Esophagus squamous epithelium (tissue), 5 donors: ENCODE measurements at regions not wholly inside any gene's neighbourhood (a gene's known extent, or its start where the extent isn't known, plus 50 kb on each side); places are given as distances from the start of the nearest gene placed in this dataset.

Source experiments
- DNase-seq: peaks from one replicate; lab custom pipeline; 2025; lab: John Stamatoyannopoulos, UW
- H3K27ac ChIP-seq, 4 donors: fragments of 200-600 bp; sonication (generic); one replicate each; pipeline ENCODE4 v1.5.1; 2016 to 2019; ENCODE audit warnings: mild to moderate bottlenecking in 1 of 4
- H3K27me3 ChIP-seq, 4 donors: fragments of 200-600 bp; sonication (generic); 1 replicate in 3 of 4; 2 replicates in 1 of 4; pipeline versions ENCODE4 v1.5.1 to v1.6.0; 2017 to 2021; ENCODE audit warnings: antibody characterized with exemption in 1 of 4
- H3K36me3 ChIP-seq, 3 donors: fragments of 200-600 bp; sonication (generic); one replicate each; pipeline ENCODE4 v1.5.1; 2016 to 2019
- H3K4me1 ChIP-seq, 3 donors: fragments of 200-600 bp; sonication (generic); one replicate each; pipeline ENCODE4 v1.5.1; 2017 to 2019
- H3K4me3 ChIP-seq, 4 donors: fragments of 200-600 bp; sonication (generic); 1 replicate in 3 of 4; 2 replicates in 1 of 4; pipeline ENCODE4 v1.5.1; 2016 to 2019; ENCODE audit warnings: mild to moderate bottlenecking in 2 of 4, moderate library complexity in 1 of 4
- H3K9me3 ChIP-seq, 3 donors: fragments of 200-600 bp; sonication (generic); one replicate each; pipeline ENCODE4 v1.5.1; 2016 to 2019
- POLR2A ChIP-seq, 4 donors: fragments of 450-650 bp; IDR thresholded peaks; one replicate each; pipeline ENCODE4 v1.6.1; 2017; ENCODE audit warnings: antibody characterized with exemption in 4 of 4, mild to moderate bottlenecking in 4 of 4, moderate library complexity in 3 of 4
- WGBS, 2 donors: methylation state at CpG; one replicate each; pipeline ENCODE4 v1.1.5; 2018; 5-methylcytosine and 5-hydroxymethylcytosine counted together
- intact Hi-C: fragments of 100-400 bp; cut with DNase I; formaldehyde crosslinking; loops from one replicate; pipeline ENCODE4 v1.15.0; 2022
- TF ChIP-seq, protein P1 (sequence below), 6 experiments: fragments of 450-650 bp in 4 of 6; fragments of 200-600 bp in 2 of 6; sonication (generic) in 2 of 6; IDR thresholded peaks; one replicate each; pipeline ENCODE4 v1.5.1; 2016 to 2019; ENCODE audit warnings: antibody characterized with exemption in 6 of 6, mild to moderate bottlenecking in 4 of 6, moderate library complexity in 4 of 6
- donor health status: DM: yes; HTN: yes; CAD: no.

DNA sequence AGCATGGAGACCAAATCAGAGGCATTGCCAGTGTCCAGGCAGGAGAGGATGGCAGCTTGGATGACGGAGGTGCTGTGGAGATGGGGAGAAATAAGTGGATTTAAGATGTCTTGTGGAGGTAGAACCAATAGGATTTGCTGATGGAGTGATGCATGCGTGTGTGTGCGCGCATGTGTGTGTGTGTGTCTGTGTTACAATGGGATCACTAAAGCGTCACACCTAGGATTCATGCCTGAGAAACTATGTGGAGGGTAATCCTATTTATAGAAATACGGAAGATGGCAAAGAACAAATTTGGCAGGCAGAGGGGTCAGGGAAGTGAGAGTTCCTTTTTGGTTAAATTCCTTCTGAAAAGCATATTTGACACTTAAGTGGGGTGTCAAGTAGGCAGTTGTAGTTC lies 64.8 kb upstream of the ARL8B start:
- Histone ChIP-seq H3K27me3 (no peaks in the 10 kb centered on the region), H3K9me3 (no peaks in the 10 kb centered on the region), H3K36me3 (no peaks in the 10 kb centered on the region), H3K4me3 (no peak overlapping the region), H3K27ac (peak overlapping the region in 2 of 4 donors; percentile 0 to 36), H3K4me1 (peaks cover 0 to 25% (median 4%) of the 10 kb centered on the region in 3 donors)
- DNase-seq, result no peak
- intact Hi-C loops, result loop anchor here (10.0 kb wide), 1 partner anchor 342 kb away; no protein-coding TSS in a partner anchor
- 48 to 60% methylated on average over 6 of the region's 6 CpGs for WGBS, 2 donors
- no peak for TF ChIP-seq POLR2A (IDR thresholded peaks at IDR 0.05)
- TF ChIP-seq, protein P1, sequence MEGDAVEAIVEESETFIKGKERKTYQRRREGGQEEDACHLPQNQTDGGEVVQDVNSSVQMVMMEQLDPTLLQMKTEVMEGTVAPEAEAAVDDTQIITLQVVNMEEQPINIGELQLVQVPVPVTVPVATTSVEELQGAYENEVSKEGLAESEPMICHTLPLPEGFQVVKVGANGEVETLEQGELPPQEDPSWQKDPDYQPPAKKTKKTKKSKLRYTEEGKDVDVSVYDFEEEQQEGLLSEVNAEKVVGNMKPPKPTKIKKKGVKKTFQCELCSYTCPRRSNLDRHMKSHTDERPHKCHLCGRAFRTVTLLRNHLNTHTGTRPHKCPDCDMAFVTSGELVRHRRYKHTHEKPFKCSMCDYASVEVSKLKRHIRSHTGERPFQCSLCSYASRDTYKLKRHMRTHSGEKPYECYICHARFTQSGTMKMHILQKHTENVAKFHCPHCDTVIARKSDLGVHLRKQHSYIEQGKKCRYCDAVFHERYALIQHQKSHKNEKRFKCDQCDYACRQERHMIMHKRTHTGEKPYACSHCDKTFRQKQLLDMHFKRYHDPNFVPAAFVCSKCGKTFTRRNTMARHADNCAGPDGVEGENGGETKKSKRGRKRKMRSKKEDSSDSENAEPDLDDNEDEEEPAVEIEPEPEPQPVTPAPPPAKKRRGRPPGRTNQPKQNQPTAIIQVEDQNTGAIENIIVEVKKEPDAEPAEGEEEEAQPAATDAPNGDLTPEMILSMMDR (IDR thresholded peaks at IDR 0.05), result no peak

DNA sequence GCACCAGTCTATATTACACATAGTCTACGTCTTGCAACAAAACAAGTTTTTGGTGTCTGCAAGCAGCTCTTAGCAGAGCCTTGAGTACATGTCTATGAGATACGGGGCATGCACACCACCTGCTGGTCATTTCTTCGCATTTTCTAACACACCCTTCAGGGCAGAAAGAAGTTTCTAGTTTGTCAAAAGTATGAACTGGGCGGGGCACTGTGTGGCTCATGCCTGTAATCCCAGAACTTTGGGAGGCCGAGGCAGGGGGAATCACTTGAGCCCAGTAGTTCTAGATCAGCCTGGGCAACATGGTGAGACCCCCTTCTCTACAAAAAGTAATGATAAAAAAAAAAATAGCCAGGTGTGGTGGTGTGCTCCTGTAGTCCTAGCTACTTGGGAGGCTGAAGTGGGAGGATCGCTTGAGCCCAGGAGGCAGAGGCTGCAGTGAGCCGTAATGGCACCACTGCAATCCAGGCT lies 64.2 kb upstream of the ARL8B start:
- Histone ChIP-seq H3K36me3 (no peaks in the 10 kb centered on the region), H3K4me1 (peaks cover 0 to 25% (median 4%) of the 10 kb centered on the region in 3 donors), H3K27me3 (no peaks in the 10 kb centered on the region), H3K4me3 (no peak overlapping the region), H3K9me3 (no peaks in the 10 kb centered on the region), H3K27ac (peak overlapping the region in 3 of 4 donors; percentile 19 to 66 (median 58))
- TF ChIP-seq, protein P1 (IDR thresholded peaks at IDR 0.05), result peak; percentile 62 to 90 (median 84)
- TF ChIP-seq POLR2A (IDR thresholded peaks at IDR 0.05), result no peak
- no peak for DNase-seq
- intact Hi-C loops, result loop anchor here (10.0 kb wide), 1 partner anchor 343 kb away; no protein-coding TSS in a partner anchor
- 32 to 33% methylated on average over 6 to 7 of the region's 7 CpGs for WGBS, 2 donors

DNA sequence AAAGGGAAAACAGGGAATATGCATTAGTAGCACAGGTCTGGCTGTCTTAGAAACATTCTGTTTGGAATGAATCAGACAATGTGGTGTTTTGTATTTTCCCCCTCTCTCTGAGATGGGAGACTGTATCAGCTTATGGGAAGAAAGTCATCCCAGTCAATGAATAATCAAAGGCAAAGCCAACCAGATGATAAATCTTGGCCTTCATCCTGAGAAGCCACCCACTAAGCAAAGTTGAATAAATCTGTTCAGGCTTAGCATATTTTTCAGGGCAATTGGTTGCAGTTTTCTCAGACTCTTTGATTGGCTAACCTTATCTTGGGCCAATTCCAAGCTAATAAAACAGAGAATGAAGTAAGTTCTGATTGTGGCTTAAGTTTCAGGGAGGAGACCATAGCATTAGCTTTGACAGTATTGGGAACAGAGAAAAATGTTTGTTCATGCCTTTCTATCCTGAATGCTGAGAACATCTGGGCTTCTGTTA lies 63.6 kb upstream of the ARL8B start:
- H3K27ac ChIP-seq, result peak overlapping the region in 3 of 4 donors; percentile 14 to 66 (median 58)
- intact Hi-C loops, result loop anchor here (10.0 kb wide), 1 partner anchor 344 kb away; no protein-coding TSS in a partner anchor

DNA sequence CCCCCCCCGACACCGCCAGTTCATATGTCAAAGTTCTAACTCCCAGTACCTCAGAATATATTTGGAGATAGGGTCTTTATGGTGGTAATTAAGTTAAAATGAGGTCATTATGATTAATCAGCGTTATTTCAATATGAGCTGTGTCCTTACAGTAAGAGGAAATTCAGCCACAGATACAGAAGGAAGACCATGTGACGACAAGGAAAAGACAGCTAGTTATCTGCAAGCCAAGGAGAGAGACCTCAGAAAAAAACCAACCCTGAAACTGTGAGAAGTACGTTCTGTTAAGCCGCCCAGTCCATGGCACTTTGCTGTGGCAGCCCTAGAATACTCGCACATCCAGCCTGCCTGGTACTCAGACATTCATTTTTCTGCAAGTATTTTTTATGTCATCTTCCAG lies 62.3 kb upstream of the ARL8B start:
- WGBS, 2 donors, result 82 to 84% methylated on average over 7 of the region's 7 CpGs
- Histone ChIP-seq H3K27ac (no peak overlapping the region), H3K4me3 (no peak overlapping the region), H3K9me3 (no peaks in the 10 kb centered on the region), H3K36me3 (no peaks in the 10 kb centered on the region), H3K27me3 (no peaks in the 10 kb centered on the region), H3K4me1 (peaks cover 0 to 25% (median 4%) of the 10 kb centered on the region in 3 donors)
- intact Hi-C loops, result loop anchor here (10.0 kb wide), 1 partner anchor 345 kb away; no protein-coding TSS in a partner anchor
- no peak for DNase-seq
- TF ChIP-seq, protein P1 (IDR thresholded peaks at IDR 0.05), result no peak
- no peak for TF ChIP-seq POLR2A (IDR thresholded peaks at IDR 0.05)

More for the DNA sequence above, 63.6 kb upstream of the ARL8B start:
- no peak for DNase-seq
- Histone ChIP-seq H3K27me3 (no peaks in the 10 kb centered on the region), H3K36me3 (no peaks in the 10 kb centered on the region), H3K9me3 (no peaks in the 10 kb centered on the region), H3K4me3 (no peak overlapping the region), H3K4me1 (peaks cover 0 to 25% (median 4%) of the 10 kb centered on the region in 3 donors)
- no peak for TF ChIP-seq POLR2A (IDR thresholded peaks at IDR 0.05)
- TF ChIP-seq, protein P1 (IDR thresholded peaks at IDR 0.05), result no peak

DNA sequence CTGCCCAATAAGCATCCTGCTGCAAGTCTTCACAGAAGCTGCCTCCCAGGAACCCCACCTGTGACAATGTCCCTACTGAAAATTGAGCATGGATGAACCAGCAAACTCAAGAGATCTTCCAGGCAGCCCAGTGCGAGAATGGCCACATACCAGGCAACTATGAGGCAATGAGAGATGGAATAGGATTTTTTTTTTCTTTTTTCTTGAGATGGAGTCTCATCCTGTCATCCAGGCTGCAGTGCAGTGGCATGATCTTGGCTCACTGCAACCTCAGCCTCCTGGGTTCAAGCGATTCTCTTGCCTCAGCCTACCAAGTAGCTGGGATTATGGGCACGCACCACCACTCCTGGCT lies 60.9 kb upstream of the ARL8B start:
- no peak overlapping the region for H3K4me3 ChIP-seq
- no peaks in the 10 kb centered on the region for H3K27me3 ChIP-seq
- TF ChIP-seq POLR2A (IDR thresholded peaks at IDR 0.05), result no peak
- TF ChIP-seq, protein P1 (IDR thresholded peaks at IDR 0.05), result no peak
- no peak overlapping the region for H3K27ac ChIP-seq
- no peaks in the 10 kb centered on the region for H3K9me3 ChIP-seq
- no peaks in the 10 kb centered on the region for H3K36me3 ChIP-seq
- no peak for DNase-seq
- WGBS, 2 donors, result 75 to 77% methylated on average over 3 of the region's 3 CpGs
- H3K4me1 ChIP-seq, result peaks cover 0 to 25% (median 4%) of the 10 kb centered on the region in 3 donors
- intact Hi-C loops, result no loop called here
